ENCODE measurements at regions not wholly inside any gene's neighbourhood (a gene's known extent, or its start where the extent isn't known, plus 50 kb on each side); places are given as distances from the start of the nearest gene placed in this dataset.

DNA sequence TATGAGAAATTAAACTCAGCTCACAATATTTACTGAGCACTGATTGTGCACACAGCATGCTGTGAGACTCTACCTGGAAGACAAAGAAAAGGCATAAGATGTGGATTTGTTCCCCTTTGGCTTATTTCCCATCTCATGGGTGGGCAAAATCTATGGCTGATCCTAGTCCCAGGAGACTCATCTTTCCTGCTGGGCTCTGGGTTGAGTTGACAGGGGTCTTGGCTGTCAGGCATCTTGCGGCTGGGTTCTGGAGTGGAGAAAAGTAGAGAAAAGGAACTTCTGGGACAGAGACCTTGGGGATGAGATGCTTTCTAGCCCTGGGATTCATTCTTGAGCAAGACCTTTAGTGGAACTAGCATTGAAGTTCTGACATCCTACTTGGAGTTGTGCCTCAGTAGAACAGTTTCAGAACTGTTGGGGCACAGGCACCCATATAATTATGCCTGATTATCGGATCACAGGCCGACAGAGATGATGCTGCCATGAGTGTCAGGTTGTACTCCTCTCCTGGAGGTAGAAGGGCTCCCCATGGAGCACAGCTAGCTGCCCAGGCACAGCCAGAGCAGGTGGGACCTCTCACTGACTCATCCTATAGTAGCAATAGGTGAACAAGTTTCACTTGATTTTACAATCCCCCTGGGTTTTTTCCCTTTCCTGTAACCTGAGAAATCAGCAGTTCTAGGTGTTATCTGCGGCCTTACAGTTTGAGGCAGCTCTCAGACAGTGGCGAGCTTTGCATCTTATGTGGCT lies 260.9 kb downstream of the CYRIA start:
- H3K4me1 Mint-ChIP-seq = peaks cover 69% of the 10 kb centered on the region
- H3K27ac Mint-ChIP-seq (ENCODE audit: unreplicated experiment) = no peak overlapping the region
- no peak for DNase-seq (ENCODE audit: low read depth, low spot score)
- peaks cover under 1% of the 10 kb centered on the region for H3K36me3 Mint-ChIP-seq (ENCODE audit: low read depth)
- H3K9me3 Mint-ChIP-seq = peaks cover under 1% of the 10 kb centered on the region
- no peaks in the 10 kb centered on the region for H3K27me3 Mint-ChIP-seq (ENCODE audit: low read depth)
- TF ChIP-seq, protein P1, sequence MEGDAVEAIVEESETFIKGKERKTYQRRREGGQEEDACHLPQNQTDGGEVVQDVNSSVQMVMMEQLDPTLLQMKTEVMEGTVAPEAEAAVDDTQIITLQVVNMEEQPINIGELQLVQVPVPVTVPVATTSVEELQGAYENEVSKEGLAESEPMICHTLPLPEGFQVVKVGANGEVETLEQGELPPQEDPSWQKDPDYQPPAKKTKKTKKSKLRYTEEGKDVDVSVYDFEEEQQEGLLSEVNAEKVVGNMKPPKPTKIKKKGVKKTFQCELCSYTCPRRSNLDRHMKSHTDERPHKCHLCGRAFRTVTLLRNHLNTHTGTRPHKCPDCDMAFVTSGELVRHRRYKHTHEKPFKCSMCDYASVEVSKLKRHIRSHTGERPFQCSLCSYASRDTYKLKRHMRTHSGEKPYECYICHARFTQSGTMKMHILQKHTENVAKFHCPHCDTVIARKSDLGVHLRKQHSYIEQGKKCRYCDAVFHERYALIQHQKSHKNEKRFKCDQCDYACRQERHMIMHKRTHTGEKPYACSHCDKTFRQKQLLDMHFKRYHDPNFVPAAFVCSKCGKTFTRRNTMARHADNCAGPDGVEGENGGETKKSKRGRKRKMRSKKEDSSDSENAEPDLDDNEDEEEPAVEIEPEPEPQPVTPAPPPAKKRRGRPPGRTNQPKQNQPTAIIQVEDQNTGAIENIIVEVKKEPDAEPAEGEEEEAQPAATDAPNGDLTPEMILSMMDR (conservative IDR thresholded peaks at IDR 0.05) = no peak
- no peak overlapping the region for H3K4me3 Mint-ChIP-seq

DNA sequence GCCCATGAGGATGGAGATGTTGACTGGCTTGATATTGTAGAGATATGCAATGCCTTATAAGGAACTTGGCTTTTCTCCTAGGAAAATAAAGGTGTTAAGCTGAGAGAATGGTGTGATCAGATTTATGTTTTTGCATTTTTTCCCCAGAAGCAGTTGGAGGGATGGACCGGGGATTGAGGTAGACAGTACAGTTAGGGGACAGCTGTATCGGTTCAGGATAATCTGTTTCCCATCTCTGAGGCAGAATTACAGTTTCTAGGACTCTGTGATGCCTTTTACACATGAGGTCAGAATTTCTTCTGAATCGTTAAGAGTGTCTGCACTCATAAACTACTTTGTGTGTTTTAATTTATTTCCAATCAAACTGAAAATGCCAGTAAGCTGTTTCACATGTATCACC lies 261.5 kb downstream of the CYRIA start:
- H3K27ac Mint-ChIP-seq (ENCODE audit: unreplicated experiment) = no peak overlapping the region
- no peak overlapping the region for H3K4me3 Mint-ChIP-seq
- TF ChIP-seq, protein P1 (conservative IDR thresholded peaks at IDR 0.05) = no peak
- H3K27me3 Mint-ChIP-seq (ENCODE audit: low read depth) = no peaks in the 10 kb centered on the region
- H3K36me3 Mint-ChIP-seq (ENCODE audit: low read depth) = no peaks in the 10 kb centered on the region
- peaks cover 69% of the 10 kb centered on the region for H3K4me1 Mint-ChIP-seq
- DNase-seq (ENCODE audit: low read depth, low spot score) = no peak
- no peaks in the 10 kb centered on the region for H3K9me3 Mint-ChIP-seq

DNA sequence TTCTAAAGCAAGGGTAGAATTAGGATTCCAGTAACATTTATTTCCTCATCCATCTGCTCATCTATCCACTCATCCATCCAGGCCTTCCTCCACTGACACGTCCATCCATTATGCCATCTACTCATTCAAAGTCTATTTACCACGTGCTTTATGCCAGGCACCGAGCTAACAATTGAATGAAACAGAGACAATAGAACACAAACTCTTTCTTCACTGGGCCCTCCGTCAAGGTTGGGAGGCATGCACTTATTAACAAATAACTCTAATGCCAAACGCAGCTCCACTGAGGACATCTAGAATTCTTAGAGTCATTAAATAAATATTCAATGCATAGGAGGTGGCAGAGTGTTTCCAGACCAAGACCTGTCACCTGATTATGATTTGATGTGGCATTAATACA lies 262.7 kb downstream of the CYRIA start:
- H3K4me1 Mint-ChIP-seq = peaks cover 67% of the 10 kb centered on the region
- H3K27me3 Mint-ChIP-seq (ENCODE audit: low read depth) = no peaks in the 10 kb centered on the region
- H3K9me3 Mint-ChIP-seq = no peaks in the 10 kb centered on the region
- H3K27ac Mint-ChIP-seq (ENCODE audit: unreplicated experiment) = no peak overlapping the region
- no peak for DNase-seq (ENCODE audit: low read depth, low spot score)
- TF ChIP-seq, protein P1 (conservative IDR thresholded peaks at IDR 0.05) = no peak
- no peaks in the 10 kb centered on the region for H3K36me3 Mint-ChIP-seq (ENCODE audit: low read depth)
- no peak overlapping the region for H3K4me3 Mint-ChIP-seq

DNA sequence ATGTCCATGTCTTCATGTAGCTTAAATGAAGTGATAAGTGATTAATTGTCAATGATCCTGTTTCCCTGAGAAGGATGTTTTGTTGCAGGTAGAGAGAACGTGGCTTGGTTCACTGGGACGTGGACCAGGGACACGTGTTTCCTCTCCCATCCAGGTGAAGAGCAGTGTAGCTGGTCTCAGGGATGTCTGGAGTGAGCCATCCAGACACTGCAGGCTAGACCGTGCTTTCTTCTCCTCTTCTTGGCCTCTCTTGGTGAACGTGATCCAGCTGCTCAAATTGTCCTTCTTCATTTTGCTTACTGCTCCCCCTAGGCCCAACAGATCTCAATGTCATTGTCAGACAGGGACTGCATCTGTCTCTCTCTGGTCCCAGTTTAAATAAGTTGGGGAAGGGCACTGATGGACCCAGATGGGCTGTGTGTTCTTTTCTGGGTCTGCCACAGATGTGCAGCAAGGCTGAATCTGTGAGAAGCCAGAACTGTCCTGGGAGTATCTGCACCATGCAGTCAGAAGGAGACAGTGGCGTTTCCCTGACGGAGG lies 263.8 kb downstream of the CYRIA start:
- H3K27ac Mint-ChIP-seq (ENCODE audit: unreplicated experiment) = no peak overlapping the region
- H3K4me3 Mint-ChIP-seq = no peak overlapping the region
- TF ChIP-seq, protein P1 (conservative IDR thresholded peaks at IDR 0.05) = no peak
- H3K36me3 Mint-ChIP-seq (ENCODE audit: low read depth) = no peaks in the 10 kb centered on the region
- DNase-seq (ENCODE audit: low read depth, low spot score) = no peak
- H3K4me1 Mint-ChIP-seq = peaks cover 56% of the 10 kb centered on the region
- H3K27me3 Mint-ChIP-seq (ENCODE audit: low read depth) = no peaks in the 10 kb centered on the region
- H3K9me3 Mint-ChIP-seq = no peaks in the 10 kb centered on the region

DNA sequence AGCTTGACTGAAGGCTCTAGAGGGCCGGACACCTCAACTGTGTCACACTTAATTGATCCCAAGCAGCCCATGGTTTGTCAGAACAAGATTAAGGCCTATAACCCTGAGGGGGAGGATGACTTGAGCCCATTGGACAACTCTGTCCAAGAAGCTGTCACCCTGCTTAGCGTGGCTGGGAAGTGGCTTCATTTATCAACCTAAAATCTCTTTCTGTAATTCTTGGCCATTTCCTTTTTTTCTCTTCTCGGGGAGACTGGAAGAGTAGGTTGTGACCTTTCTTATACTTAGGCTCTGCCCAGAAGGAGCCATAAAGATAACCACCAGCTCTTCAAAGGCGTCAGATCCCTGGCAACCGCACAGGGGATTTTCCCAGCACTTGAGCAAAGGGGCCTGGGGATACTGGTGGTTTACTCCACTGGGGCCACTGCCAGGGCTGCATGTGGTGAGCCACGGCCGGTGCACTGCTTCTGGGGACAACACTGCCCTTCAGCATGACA lies 265.5 kb downstream of the CYRIA start:
- Mint-ChIP-seq H3K4me3 (no peak overlapping the region), H3K27ac (ENCODE audit: unreplicated experiment) (no peak overlapping the region), H3K4me1 (peaks cover 40% of the 10 kb centered on the region), H3K36me3 (ENCODE audit: low read depth) (no peaks in the 10 kb centered on the region), H3K9me3 (no peaks in the 10 kb centered on the region), H3K27me3 (ENCODE audit: low read depth) (no peaks in the 10 kb centered on the region)
- no peak for DNase-seq (ENCODE audit: low read depth, low spot score)
- TF ChIP-seq, protein P1 (conservative IDR thresholded peaks at IDR 0.05) = no peak

All from neural crest cell (in vitro differentiated cells).